ENCODE measurements at regions not wholly inside any gene's neighbourhood (a gene's known extent, or its start where the extent isn't known, plus 50 kb on each side); places are given as distances from the start of the nearest gene placed in this dataset.

DNA sequence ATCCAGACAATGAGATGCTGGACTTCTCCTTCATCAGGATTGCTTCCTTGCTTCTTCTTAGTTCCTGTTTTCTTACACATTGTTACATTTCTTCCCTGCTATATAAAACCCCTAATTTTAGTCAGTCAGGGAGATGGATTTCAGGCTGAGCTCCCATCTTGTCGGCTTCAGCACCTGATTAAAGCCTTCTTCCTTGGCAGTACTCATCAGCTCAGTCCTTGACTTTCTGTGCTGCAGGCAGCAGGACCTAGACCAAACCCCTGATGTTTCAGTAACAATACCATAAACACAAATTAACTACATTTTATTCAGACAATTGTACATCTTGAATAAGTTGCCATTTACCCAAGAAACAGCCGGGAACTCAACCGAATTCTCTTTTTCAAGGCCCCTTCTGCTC, 156.4 kb upstream of the RREB1 start:
- TF ChIP-seq FOXP2 (optimal IDR thresholded peaks at IDR 0.05; ENCODE audit: borderline replicate concordance, extremely low read depth, extremely low read length, insufficient read depth): no peak
- no peak for TF ChIP-seq TAF1 (IDR thresholded peaks at IDR 0.05; ENCODE audit: borderline replicate concordance, insufficient read depth, low read length)
- no peak for TF ChIP-seq SIN3A (IDR thresholded peaks at IDR 0.05; ENCODE audit: borderline replicate concordance, insufficient read depth, low read length)
- TF ChIP-seq, protein P1, sequence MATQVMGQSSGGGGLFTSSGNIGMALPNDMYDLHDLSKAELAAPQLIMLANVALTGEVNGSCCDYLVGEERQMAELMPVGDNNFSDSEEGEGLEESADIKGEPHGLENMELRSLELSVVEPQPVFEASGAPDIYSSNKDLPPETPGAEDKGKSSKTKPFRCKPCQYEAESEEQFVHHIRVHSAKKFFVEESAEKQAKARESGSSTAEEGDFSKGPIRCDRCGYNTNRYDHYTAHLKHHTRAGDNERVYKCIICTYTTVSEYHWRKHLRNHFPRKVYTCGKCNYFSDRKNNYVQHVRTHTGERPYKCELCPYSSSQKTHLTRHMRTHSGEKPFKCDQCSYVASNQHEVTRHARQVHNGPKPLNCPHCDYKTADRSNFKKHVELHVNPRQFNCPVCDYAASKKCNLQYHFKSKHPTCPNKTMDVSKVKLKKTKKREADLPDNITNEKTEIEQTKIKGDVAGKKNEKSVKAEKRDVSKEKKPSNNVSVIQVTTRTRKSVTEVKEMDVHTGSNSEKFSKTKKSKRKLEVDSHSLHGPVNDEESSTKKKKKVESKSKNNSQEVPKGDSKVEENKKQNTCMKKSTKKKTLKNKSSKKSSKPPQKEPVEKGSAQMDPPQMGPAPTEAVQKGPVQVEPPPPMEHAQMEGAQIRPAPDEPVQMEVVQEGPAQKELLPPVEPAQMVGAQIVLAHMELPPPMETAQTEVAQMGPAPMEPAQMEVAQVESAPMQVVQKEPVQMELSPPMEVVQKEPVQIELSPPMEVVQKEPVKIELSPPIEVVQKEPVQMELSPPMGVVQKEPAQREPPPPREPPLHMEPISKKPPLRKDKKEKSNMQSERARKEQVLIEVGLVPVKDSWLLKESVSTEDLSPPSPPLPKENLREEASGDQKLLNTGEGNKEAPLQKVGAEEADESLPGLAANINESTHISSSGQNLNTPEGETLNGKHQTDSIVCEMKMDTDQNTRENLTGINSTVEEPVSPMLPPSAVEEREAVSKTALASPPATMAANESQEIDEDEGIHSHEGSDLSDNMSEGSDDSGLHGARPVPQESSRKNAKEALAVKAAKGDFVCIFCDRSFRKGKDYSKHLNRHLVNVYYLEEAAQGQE (IDR thresholded peaks at IDR 0.05; ENCODE audit: insufficient read depth in 1 of 2, low read depth in 2 of 2, low read length in 2 of 2): no peak
- no peak for TF ChIP-seq POLR2AphosphoS5 (IDR thresholded peaks at IDR 0.05; ENCODE audit: low read depth, low read length)

DNA sequence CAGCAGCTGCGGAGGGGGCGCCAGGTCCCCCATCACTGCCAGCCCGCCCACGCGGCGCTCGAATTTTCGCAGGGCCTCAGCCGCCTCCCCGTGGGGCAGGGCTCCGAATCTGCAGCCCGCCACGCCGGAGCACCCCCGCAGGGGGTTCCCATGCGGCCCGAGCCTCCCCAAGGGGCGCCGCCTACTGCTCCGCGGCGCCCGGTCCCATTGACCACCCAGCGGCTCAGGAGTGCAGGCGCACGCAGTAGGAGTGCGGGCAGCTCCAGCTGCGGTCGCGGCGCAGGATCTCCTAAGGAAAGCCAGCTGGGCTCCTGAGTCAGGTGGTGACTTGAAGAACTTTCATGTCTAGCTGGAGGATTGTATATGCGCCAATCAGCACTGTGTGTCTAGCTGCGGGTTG, 155.3 kb upstream of the RREB1 start:
- TF ChIP-seq SIN3A (IDR thresholded peaks at IDR 0.05; ENCODE audit: borderline replicate concordance, insufficient read depth, low read length) (no peak), TAF1 (IDR thresholded peaks at IDR 0.05; ENCODE audit: borderline replicate concordance, insufficient read depth, low read length) (no peak), POLR2AphosphoS5 (IDR thresholded peaks at IDR 0.05; ENCODE audit: low read depth, low read length) (no peak), FOXP2 (optimal IDR thresholded peaks at IDR 0.05; ENCODE audit: borderline replicate concordance, extremely low read depth, extremely low read length, insufficient read depth) (no peak)
- TF ChIP-seq, protein P1 (IDR thresholded peaks at IDR 0.05; ENCODE audit: insufficient read depth in 1 of 2, low read depth in 2 of 2, low read length in 2 of 2): no peak

DNA sequence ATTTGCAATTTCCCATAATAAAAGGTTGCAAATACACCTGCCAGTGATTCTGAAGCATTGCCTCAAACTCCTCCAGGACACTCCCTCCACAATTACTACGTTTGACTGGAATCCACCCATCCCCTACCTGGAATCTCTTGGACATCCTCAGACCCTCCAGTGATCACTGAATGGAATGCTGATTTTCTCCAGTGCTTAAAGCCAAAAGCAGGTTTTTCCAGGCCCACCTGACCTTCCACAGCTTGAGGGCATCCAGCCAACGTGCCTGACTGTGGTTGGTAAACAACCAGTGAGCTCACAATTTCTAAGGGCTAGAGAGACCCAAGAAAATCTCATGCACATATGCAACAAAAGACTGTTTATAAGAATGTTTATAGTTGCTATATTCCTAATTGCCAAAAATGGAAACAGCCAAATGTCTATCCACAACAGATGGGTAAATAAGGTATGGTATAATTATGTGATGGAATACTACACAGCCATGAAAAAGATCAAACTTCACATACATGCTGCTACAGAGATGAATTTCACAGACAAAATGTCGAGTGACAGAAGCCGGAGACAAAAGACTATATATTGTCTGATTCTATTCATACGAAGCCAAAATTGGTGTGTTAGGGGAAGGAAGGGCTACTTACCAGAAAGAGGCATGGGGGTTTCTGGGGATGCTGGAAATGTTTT, 147.1 kb upstream of the RREB1 start:
- TF ChIP-seq TAF1 (IDR thresholded peaks at IDR 0.05; ENCODE audit: borderline replicate concordance, insufficient read depth, low read length) (no peak), POLR2AphosphoS5 (IDR thresholded peaks at IDR 0.05; ENCODE audit: low read depth, low read length) (no peak), SIN3A (IDR thresholded peaks at IDR 0.05; ENCODE audit: borderline replicate concordance, insufficient read depth, low read length) (no peak), FOXP2 (optimal IDR thresholded peaks at IDR 0.05; ENCODE audit: borderline replicate concordance, extremely low read depth, extremely low read length, insufficient read depth) (no peak)
- TF ChIP-seq, protein P1 (IDR thresholded peaks at IDR 0.05; ENCODE audit: insufficient read depth in 1 of 2, low read depth in 2 of 2, low read length in 2 of 2): no peak

DNA sequence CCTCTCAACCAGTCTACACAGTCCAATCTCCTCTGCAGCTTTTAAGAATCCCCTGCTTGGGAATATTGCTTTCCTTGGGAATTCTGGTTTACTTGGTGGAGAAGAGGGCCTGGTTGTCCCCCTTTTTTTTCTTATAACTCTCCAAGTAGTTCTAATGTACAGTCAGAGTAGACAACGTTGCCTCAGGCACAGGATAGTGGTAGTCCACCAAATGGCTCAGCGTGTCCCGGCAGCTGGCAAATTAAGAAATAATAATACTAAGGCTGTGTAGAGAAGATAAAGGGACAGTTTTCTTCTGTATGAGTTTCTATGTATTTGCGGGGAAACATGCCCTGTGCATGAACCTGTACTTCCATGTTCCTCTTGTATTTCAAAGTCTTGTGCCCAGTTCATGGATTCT, 145.7 kb upstream of the RREB1 start:
- no peak for TF ChIP-seq TAF1 (IDR thresholded peaks at IDR 0.05; ENCODE audit: borderline replicate concordance, insufficient read depth, low read length)
- no peak for TF ChIP-seq POLR2AphosphoS5 (IDR thresholded peaks at IDR 0.05; ENCODE audit: low read depth, low read length)
- no peak for TF ChIP-seq SIN3A (IDR thresholded peaks at IDR 0.05; ENCODE audit: borderline replicate concordance, insufficient read depth, low read length)
- TF ChIP-seq, protein P1 (IDR thresholded peaks at IDR 0.05; ENCODE audit: insufficient read depth in 1 of 2, low read depth in 2 of 2, low read length in 2 of 2): no peak
- TF ChIP-seq FOXP2 (optimal IDR thresholded peaks at IDR 0.05; ENCODE audit: borderline replicate concordance, extremely low read depth, extremely low read length, insufficient read depth): no peak
